Cardiac fibroblast (primary cell): ENCODE measurements at regions not wholly inside any gene's neighbourhood (a gene's known extent, or its start where the extent isn't known, plus 50 kb on each side); places are given as distances from the start of the nearest gene placed in this dataset.
A peak's percentile ranks its signal among the peaks of the same experiment; 100 is the strongest.

Experiments
- DNase-seq, 2 donors: peaks; one replicate each; pipeline versions ENCODE4 v3.0.0 to v3.0.0-alpha.2; 2010; ENCODE audit warnings: low read depth in 2 of 2
- H3K4me3 ChIP-seq, 2 donors: replicated peaks in 1 of 2; 1 replicate in 1 of 2; 2 replicates in 1 of 2; pipeline ENCODE4 v1.5.1; 2011; ENCODE audit warnings: low read depth in 2 of 2, low read length in 2 of 2, mild to moderate bottlenecking in 2 of 2, moderate library complexity in 1 of 2
- CTCF ChIP-seq: IDR thresholded peaks from one replicate; pipeline ENCODE4 v1.5.1; 2011; ENCODE audit warnings: low read depth, mild to moderate bottlenecking, low read length, inconsistent platforms

GRCh38 chr7:13179011-13179582 lies 491.7 kb downstream of the ARL4A start:
- H3K4me3 ChIP-seq, result no peak overlapping the region
- TF ChIP-seq CTCF, result no peak
- DNase-seq, result peak; percentile 8 to 17

GRCh38 chr7:13179775-13180523 lies 492.5 kb downstream of the ARL4A start:
- TF ChIP-seq CTCF, result no peak
- H3K4me3 ChIP-seq, result no peak overlapping the region
- DNase-seq, result peak in 1 of 2 donors; percentile 35

- H3K4me3 ChIP-seq, result no peak overlapping the region
- TF ChIP-seq CTCF, result no peak
- peak in 1 of 2 donors; percentile 25 for DNase-seq
Measured at GRCh38 chr7:13181216-13181615, 493.8 kb downstream of the ARL4A start.

- DNase-seq, result no peak
- H3K4me3 ChIP-seq, result no peak overlapping the region
- TF ChIP-seq CTCF, result no peak
Measured at GRCh38 chr7:13185139-13185538, 497.7 kb downstream of the ARL4A start.

GRCh38 chr7:13188236-13188805 lies 500.9 kb downstream of the ARL4A start:
- no peak for DNase-seq
- H3K4me3 ChIP-seq, result no peak overlapping the region
- TF ChIP-seq CTCF, result no peak

GRCh38 chr7:13188922-13189321 lies 501.5 kb downstream of the ARL4A start:
- no peak for DNase-seq
- no peak overlapping the region for H3K4me3 ChIP-seq
- no peak for TF ChIP-seq CTCF
